ENCODE measurements at regions not wholly inside any gene's neighbourhood (a gene's known extent, or its start where the extent isn't known, plus 50 kb on each side); places are given as distances from the start of the nearest gene placed in this dataset.
"Not testable (repeated sequence)": the region's sequence is repeated elsewhere in the genome, so short reads cannot be mapped to it uniquely, and the experiment has no call there.

DNA sequence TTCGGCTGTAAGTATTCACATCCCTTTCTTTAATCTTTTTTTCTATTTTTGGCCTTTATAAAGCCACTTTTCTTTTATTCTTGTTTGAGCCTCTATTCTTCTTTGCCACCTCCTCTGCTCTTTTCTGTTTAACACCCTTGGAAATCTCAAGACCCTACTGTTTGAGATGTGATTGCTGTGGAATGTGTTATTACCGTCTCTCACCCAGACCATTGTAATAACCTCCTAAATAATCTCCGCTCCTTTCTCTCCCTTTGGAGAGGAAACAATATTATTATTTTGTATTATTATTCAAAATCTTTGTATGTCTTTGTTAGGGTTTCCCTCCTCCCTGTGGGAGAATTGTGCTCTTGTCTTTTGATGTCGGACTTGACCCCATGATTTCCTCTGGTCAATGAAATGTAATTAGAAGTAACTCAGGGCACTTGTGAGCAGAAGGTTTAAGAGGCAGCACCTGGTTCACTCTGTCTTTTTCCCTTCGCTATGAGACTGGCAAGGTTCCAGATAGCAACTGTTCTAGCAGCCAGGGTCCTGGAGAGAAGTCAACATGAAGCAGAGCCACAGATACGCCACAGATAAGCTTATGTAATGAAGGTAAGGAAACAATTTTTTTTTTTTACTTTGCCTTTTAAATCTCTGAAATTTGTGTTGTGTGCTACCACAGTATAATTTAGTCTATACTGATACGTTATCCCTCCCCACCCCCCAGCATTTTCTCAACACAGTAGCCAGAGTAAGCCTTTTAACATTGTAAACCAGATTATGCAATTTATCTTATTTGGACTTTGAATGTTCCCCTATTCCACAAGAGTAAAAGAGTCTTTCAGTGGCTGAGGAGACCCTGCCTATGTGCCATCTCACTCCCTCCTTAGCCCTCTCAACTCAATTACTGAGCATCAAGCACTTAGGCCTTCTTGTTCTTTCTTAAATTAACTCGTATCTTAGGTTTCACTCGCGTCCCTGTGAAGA is 601.2 kb upstream of the ZNF804A start:
- no peak for DNase-seq (ENCODE audit: low read depth, low spot score)

DNA sequence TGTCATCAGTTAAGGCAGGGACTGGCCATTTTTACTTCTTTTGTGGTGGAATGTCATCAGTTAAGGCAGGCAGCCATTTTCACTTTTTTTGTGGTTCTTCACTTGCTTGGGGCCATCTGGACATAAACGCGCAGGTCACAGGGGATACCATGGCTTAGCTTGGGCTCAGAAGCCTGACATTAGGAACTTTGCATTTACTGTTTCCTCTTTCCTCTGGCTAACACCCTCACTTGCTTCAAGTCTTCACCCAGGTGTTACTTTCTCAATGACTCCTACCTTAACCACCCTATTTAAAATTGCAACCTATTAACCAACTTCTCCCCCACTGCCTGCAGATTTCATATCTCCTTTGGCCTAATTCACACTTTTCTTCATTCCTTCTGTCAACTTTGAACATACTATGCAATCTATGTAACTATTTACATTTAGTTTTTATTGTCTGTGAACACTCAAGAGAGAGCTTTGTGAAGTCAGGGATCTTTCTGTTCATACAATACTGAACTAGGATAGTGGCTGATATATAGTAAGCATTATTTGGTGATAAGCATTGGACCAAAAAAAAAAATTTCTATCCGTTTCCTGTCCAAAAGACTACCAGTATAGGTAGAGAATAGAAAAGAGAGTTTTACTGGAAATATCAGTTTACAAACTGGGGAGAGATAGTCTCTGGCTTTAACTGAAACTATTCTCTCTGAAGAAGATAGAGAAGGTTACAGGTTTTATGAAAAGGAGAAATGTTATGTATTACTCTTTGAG is 600.1 kb upstream of the ZNF804A start:
- DNase-seq (ENCODE audit: low read depth, low spot score), result no peak

DNA sequence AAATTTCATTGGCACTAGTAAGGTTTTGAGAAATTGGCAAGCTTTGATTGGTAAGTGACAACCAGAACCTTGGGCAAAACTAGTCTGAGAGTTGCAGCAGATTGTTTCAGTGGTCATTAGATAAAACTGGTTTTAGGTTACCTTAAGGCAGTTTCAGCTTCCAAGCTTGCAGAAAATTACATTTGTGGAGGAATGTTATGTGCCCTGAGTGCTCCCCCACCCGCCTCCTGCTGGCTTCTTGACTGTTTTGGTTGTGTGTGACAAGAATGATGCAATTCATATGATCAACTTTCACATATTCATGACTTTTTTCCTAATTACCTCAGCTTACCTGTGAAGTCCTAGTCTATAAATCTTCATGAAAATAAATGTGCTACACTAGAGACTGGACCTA is 599.5 kb upstream of the ZNF804A start:
- DNase-seq (ENCODE audit: low read depth, low spot score), result no peak

DNA sequence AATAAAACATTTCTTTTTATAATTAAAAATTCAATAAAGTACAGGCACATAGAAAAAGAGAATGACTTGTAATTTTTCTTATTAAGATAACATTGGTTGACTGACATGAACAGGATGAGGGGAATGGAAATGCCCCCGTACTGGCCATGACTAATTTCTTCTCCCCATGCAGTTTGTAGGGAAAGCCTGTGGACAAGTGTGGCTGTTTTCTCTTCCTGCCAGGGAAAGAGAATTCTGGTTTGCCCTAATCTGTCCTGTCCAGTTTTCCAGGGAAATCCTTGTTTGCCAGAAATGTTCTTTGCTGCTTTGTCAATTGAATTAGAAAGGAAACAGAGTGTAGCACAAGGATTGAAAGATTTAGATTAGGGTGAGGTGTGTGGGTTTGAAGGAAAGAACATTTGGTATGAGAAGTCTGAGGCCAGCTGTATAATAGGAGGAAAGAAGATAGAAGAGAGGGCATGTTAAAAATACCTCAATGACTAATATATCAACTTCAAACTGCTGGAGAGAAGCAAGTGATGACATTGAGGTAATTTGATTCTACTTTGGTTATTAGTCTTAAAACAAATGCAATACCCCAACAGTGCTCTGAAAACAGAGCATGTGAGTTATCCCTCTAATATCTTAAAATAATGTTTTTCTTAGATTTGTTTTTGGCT is 593.9 kb upstream of the ZNF804A start:
- DNase-seq (ENCODE audit: low read depth, low spot score), result no peak

DNA sequence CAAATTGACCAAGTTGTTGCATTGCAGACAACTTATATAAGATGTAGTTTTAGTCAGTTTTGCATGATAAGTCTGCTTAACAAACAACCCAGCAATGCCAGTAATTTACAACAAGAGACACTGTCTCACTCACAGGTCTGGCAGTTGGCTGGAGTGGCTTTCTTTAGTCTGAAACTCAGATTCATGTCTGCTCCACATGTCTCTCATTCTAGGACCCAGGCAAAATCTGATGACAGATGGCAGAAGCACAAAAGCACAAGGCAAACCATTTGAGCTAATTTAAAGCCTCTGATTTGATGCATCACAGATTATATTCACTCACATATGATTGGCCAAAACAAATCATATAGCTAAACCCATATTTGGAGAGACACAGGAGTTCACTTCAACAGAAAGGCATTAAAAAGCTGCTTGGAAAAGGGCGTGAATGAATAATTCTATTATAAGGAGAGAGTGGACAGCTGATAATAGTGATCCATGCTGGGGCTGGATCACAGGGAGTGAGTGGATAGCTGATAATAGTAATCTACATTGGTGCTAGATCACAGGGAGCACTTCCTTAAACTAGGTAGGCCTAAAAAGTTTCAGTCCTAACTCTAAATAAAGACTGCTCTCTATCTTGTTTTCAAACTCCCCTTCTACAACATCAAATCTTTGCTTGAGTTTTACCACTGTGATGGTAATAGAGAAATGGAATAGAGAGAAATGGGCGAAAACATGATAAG is 593.2 kb upstream of the ZNF804A start:
- DNase-seq (ENCODE audit: low read depth, low spot score), result no peak

DNA sequence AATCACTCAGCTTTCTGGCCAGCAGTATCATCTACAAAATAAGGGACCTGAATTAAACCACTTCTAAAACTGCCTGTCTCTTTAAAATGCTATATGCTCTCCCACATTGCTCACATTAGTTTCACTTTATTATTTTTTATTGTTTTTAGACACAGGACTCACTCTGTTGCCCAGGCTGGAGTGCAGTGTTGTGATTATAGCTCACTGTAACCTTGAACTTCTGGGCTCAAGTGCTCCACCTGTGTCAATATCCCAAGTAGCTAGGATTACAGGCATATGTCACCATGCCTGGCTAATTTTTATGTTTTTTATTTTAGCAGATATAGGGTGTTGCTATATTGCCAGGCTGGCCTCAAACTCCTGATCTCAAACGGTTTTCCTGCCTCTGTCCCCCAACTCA is 591.3 kb upstream of the ZNF804A start:
- no peak for DNase-seq (ENCODE audit: low read depth, low spot score)

DNA sequence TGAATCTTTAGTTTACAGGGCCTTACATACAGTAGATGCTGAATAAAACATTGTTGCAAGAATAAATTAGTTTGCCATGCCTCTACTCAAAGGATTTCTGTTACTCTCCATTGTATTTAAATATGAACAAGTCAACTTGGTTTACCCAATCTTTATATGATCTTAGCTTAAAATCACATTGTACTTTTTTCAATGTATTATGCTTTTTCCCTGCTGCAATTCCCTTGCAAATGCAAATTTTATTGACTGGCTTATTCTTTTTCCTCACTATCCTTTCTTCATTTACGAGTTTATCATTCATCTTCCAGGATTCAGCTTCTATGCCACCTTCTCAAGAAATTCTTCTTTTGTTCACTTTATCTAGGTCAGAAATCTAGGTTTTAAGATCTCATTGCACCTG is 571.4 kb upstream of the ZNF804A start:
- no peak for DNase-seq (ENCODE audit: low read depth, low spot score)

DNA sequence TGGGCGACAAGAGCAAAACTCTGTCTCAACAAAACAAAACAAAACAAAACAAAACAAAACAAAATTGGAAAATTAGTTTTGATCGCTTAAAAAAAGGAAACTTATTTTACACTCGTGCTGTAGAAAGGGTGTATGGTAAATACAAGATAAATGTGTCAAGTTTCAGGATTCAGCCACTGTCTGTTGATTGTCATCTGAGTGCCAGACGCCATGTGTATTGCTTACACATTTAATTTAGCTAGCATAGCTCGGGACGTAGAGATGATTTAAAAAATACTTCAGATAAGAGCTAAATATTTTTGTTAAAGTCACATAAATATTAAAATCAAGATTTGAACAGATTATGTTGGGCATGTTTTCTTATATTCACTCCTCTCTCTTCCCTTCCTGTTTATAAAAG is 568.1 kb upstream of the ZNF804A start:
- DNase-seq (ENCODE audit: low read depth, low spot score), result no peak

DNA sequence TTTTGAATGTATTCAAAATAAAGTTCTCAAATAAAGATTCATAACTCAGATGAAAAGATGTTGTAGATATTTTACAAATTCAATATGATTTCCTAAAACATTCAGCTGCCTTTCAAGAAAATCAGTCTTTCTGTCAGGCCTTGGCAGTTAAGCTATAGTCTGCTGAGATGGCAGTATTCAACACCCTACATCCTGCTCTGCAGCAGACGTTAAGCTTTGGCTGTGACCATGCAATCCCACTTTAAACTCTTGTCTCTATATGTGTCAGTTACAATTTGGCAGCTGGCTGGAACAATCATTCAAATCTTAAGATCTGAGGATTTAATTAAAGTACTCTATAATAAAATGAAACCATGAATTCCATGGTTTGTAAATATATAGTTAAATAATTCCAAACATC is 567.3 kb upstream of the ZNF804A start:
- no peak for DNase-seq (ENCODE audit: low read depth, low spot score)

DNA sequence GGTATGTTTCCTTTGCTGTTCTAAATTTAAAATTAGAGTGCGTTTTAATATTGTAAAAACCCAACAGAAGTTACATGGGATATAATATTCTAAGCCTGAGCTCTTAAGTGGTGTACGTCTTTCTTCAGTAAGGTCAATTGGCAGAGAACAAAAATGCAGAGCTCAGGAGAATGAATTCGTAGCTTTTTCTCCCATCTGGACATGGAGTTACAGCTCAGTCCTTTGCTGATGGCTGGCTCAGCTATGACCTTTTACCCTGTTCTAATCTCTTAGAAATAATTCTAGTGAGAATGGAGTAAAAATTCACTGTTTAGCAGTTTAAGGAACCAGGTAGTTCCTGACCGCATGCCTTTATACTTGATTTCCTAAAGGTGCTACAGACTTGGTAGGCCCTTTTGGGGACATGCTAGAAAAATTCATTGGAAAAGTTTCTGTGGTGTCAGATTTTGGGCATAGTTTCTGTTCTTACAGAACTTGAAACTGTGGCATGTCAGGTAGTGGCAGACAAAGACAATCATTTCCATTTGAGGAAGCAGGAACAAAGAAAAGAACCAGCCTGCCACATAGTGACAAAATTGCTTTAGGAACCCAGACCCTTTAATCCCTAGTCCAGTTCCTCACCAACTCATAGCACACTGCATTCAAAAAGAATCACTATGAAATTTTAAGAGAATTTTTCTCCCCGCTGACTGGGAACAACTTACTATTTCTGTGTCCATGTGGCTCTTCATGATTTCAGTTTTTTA is 566.8 kb upstream of the ZNF804A start:
- no peak for DNase-seq (ENCODE audit: low read depth, low spot score)

DNA sequence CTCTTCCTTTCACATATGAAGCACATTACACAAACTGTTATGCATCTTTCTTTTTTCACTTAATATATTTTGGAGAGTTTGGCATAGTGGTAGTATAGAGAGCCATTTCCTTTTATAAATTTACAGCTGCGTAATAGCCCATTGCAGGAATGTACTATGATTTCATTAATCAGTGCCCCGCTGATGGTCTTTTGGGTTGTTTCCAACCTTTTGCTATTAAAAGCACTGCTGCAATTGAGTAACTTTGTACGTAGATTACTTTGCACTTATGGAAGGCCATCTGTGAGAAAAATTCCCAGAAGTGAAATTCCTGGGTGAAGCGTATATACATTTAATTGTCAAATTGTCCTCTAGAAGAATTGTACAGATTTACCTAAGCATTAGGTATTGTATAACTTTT is 565.3 kb upstream of the ZNF804A start:
- no peak for DNase-seq (ENCODE audit: low read depth, low spot score)

DNA sequence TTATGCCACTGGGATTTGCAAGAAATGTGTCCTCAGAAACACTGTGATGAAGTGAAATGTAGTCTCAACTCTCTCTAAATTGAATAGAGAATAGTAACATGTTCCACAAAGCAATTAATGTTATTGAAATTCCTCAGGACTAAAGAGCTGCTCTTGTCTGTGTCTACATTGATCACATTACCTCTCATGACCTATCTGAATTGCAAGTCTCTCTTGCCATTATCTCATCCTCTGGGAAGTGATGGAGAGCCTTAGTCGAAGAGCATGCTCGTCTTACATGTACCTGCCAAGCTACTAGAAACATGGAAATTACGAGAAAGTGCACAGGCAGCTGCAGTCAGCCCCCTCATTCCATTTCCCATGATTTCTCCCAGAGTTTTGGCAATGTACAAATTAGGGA is 561.1 kb upstream of the ZNF804A start:
- DNase-seq (ENCODE audit: low read depth, low spot score), result no peak

DNA sequence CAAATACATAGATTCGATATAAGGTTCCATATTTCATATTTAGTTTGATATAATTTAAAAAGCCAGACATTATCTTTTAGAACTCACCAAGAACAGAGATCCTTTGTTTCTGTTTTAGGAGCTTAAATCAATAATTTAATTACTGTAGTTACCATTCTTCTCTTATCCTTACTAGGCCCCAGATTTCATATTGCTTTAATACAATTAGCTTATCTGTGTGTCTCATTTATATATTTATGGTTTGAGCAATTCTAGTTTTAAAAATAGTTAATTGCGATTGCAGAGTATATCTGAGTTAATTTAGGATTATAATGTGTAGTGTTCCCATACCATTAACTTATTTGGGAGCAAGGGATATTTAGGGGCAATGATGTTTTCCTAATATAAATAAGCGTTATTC is 558.8 kb upstream of the ZNF804A start:
- DNase-seq (ENCODE audit: low read depth, low spot score), result no peak

DNA sequence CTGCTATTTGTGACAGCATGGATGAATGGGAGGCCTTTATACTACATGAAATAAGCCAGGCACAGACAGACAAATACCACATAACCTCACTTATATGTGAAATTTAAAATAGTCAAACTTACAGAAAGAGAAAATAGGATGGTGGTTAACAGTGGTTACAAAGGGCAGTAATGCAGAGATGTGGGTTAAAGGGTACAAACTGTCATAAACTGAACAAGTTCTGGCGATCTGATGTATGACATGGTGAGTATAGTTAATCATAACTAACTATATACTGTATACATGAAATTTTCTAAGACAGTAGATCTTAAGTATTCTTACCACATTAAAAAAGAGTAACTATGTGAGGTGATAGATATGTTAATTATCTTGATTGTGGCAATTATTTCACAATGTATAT is 558.1 kb upstream of the ZNF804A start:
- no peak for DNase-seq (ENCODE audit: low read depth, low spot score)

DNA sequence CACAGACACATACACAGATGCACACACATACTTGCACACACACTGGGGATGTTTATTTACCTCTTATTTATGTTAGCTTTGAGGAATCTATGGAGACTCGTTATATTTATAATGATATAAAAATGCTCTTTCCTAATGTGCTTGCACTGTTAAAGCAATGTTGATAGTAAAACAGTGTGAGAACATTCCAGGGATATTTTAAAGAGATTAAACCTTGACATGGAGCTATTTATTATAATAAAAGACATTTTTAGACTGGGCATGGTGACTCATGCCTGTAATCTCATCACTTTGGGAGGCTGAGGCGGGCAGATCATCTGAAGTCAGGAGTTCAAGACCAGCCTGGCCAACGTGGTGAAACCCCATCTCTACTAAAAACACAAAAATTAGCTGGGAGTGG is 557.3 kb upstream of the ZNF804A start:
- no peak for DNase-seq (ENCODE audit: low read depth, low spot score)

DNA sequence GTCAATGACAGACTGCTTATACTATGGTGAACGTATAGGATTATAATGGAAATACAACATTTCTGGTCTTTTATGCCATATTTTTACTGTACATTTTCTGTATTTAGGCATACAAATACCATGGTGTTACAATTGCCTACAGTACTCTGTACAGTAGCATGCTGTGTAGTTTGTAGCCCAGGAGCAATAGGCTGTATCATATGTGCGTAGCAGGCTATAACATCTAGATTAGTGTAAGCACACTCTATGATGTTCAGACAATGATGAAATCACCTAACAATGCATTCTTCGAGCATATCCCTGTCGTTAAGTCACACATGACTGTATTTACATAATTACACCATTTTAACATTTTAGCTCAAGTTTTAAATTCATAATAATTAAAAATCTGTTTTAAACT is 556.6 kb upstream of the ZNF804A start:
- no peak for DNase-seq (ENCODE audit: low read depth, low spot score)

DNA sequence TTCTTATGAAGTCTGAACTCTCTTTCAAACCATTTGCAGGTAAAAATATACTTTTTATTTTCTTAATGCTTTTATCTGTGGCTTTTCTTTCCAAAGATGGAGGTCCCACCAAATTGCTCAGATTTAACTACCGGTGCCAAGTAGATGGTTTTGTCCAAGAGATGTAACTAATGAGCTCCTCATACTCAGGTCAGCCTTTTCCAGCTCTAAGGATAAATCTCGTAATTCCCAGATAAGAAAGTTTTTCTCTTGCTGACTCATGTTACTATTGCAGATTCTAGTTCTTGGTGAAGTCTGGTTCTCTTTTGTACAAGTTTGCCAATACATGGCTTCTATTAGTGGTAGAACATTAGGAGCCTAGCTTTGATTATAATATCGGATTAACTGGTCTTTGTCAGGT is 550.8 kb upstream of the ZNF804A start:
- no peak for DNase-seq (ENCODE audit: low read depth, low spot score)

DNA sequence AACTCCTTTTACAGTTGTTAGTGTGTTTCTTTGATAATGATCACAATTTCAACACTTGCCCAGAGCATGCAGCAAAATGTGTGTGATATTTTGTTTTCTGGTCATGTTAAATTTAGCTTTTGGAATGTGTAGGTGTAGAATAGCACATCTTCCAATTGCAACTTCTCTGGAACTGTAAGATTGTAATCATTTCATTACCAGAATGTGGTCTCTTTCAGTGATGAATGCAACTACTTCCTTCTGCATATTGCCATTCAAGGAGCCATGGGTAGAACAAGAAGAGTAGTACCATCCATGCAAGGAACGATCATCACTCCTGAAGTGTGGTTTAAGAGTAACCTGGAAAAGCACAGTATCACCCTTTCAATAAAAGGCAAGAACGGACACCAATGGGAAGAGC is 548.8 kb upstream of the ZNF804A start:
- DNase-seq (ENCODE audit: low read depth, low spot score), result no peak

DNA sequence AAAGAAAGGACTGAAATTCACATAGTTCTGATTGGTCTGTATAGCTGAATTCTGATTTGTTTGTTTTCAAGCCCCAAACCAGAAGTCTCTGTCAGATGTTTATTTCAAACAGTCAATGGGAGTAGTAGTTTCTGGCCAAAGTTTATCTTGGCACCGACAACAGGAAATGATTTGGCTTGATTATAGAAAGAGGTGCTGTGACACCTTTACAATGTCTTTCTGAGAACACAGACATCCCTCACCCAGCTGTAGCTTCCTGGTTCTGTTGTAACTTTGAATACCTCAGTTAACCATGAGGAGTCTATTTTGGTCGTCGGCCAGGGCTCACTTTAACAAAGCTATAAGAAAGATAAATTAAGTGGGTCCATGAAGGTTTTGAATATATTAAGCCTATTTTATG is 545.0 kb upstream of the ZNF804A start:
- no peak for DNase-seq (ENCODE audit: low read depth, low spot score)

DNA sequence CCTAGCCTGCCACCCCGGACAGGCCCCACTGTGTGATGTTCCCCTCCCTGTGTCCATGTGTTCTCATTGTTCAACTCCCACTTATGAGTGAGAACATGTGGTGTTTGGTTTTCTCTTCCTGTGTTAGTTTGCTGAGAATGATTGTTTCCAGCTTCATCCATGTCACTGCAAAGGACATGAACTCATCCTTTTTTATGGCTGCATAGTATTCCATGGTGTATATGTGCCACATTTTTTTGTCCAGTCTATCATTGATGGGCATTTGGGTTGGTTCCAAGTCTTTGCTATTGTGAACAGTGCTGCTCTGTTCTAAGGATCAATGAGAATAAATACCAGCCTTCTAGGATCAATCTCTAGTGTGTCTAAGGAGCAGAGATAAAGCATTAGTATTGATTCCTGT is 543.9 kb upstream of the ZNF804A start:
- not testable (repeated sequence) for DNase-seq (ENCODE audit: low read depth, low spot score)

DNA sequence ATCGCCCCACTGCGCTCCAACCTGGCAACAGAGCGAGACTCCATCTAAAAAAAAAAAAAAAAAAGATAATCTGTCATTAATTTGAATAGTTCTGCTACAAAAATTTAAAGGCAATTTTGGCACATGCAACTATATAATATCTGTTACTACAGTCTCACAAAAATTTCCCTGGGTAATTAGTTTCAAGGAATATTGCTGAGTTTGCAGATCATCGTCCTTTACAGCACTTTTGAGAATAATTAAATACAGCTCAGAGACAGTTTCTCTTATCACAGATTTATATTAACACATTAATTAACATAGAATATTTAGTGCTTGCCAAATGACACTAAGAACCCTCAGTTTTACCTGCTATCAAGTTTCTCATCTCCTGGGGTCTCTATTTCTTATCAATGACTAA is 540.4 kb upstream of the ZNF804A start:
- no peak for DNase-seq (ENCODE audit: low read depth, low spot score)

Measured in smooth muscle cell of the brain vasculature (primary cell).